GM23248 (cell line): ENCODE measurements at regions not wholly inside any gene's neighbourhood (a gene's known extent, or its start where the extent isn't known, plus 50 kb on each side); places are given as distances from the start of the nearest gene placed in this dataset.

Experiments
- EZH2 ChIP-seq: fragments of 200-600 bp; sonication (generic); IDR thresholded peaks from 2 replicates; pipeline ENCODE4 v1.6.1; 2018; ENCODE audit warnings: antibody characterized with exemption, mild to moderate bottlenecking; ENCODE audit not compliant: insufficient read depth, poor library complexity, severe bottlenecking
- EZH2phosphoT487 ChIP-seq: fragments of 200-600 bp; sonication (generic); IDR thresholded peaks from 2 replicates; pipeline ENCODE4 v1.6.1; 2018; ENCODE audit warnings: antibody characterized with exemption, moderate library complexity, mild to moderate bottlenecking, low read depth; ENCODE audit not compliant: insufficient read depth

- TF ChIP-seq EZH2 (no peak), EZH2phosphoT487 (no peak)
Measured at GRCh38 chr10:78928330-78928729, 140.4 kb upstream of the ZMIZ1 start.
